ENCODE measurements at regions not wholly inside any gene's neighbourhood (a gene's known extent, or its start where the extent isn't known, plus 50 kb on each side); places are given as distances from the start of the nearest gene placed in this dataset.
A peak's percentile ranks its signal among the peaks of the same experiment; 100 is the strongest.
"Not testable (repeated sequence)": the region's sequence is repeated elsewhere in the genome, so short reads cannot be mapped to it uniquely, and the experiment has no call there.

DNA sequence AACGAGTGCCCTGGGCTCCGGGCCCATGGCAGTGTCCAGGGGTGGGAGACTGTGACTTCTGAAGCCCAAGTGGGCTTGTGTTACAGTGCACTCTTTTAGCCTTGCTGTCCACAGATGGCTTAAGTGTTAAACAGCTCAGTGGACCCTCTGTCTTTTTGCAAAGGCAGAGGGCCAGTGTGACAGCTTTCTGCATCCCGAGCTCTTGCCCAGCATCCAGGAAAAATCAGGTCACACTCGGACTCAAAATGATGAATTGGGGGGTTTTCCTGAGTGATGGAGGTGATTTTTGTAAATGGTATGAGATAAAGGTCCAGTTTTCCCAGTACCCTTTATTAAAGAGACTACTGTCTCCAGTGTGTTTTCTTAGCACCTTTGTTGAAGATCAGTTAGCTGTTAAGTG, 321.3 kb upstream of the GRAMD2B start:
- no peak for DNase-seq

DNA sequence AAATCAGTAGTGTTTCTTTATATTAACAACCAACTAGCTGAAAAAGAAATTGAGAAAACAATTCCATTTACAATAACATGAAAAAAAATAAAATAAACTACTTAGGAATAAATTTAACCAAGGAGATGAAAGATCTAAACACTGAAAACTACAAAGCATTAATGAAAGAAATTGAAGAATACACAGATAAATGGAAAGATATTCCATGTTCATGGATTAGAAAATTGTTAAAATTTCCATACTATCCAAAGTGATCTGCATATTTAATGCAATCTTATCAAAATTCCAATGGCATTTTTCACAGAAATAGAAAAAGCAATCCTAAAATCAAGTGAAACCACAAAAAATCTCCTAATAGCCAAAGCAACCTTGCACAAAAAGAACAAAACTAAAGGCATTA, 320.2 kb upstream of the GRAMD2B start:
- no peak for DNase-seq

DNA sequence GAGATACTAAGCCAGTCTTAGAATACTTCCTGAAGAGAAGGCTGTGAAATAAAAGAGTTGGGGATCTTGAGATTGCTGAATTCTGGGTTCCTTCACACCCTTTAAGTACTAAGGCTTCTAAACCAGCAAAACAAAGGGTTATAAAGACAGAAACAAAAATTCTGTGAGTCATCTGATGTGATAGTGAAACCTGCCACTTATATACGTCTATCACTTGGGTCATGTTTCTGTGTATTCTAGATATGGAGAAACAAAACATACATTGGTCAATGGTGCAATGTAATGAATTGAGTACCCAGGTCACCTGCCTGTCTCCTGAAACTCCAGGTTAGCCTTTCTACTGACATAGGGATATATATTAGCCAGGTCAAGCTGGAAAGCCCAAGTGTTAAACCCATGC, 319.3 kb upstream of the GRAMD2B start:
- no peak for DNase-seq

DNA sequence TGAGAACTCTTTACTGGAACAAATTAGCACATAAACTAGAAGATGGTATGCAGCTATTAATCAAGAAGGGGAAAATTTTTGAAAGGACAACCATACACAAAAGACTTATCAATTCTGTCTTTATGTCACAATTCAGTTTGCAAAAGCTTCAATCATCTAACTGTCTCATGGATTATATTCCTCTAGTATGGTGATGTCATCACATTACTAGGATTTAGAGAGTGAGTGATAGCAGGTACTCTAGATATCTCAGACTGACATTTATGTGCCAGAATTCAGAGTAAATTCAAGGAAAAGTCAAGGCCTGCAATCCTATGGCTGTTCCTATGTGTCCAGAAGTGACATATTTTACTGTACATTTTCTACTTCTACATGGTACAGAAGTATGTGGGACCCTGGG, 318.9 kb upstream of the GRAMD2B start:
- no peak for DNase-seq

DNA sequence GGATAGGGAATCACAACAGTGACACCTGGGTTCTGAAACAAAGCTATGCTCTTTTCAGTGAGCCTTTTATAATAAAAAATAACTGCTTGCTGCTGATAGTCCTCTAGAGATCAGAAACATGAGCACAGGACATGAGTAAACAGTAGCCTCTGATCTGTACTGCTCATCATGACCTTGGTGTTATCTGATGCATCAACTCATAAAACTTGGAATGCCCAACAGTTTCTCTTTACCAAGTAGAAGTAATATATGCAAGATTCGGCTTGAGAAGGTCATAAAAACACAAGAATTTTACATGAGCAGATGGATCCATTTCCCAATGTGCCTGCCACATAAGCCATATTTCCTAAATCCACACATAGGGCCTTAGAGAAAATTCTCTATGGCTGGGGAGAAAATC, 318.3 kb upstream of the GRAMD2B start:
- no peak for DNase-seq

- DNase-seq, result no peak
These were observed 317.2 kb upstream of the GRAMD2B start for GRCh38 chr5:126106029-126106428.

- no peak for DNase-seq
These were observed 315.8 kb upstream of the GRAMD2B start for GRCh38 chr5:126107381-126107780.

DNA sequence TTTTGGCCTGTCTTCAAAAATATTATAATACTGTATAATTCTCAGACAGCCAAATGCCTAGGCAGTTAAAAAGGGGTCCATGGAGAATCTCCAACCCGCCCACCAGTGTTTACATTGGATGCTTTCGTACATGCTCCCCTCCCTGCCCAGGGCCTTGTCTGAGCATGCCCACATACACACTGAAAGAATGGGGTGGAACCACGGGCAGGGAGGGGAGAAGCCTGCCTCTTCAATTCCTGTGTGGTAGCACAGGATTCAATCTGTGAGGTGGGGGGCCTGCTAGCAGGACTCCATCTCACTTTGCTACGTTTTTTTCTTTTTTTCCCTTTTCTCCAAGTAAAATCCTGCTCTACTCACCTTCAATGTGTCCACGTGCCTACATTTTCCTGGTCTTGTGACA, 314.7 kb upstream of the GRAMD2B start:
- no peak for DNase-seq

DNA sequence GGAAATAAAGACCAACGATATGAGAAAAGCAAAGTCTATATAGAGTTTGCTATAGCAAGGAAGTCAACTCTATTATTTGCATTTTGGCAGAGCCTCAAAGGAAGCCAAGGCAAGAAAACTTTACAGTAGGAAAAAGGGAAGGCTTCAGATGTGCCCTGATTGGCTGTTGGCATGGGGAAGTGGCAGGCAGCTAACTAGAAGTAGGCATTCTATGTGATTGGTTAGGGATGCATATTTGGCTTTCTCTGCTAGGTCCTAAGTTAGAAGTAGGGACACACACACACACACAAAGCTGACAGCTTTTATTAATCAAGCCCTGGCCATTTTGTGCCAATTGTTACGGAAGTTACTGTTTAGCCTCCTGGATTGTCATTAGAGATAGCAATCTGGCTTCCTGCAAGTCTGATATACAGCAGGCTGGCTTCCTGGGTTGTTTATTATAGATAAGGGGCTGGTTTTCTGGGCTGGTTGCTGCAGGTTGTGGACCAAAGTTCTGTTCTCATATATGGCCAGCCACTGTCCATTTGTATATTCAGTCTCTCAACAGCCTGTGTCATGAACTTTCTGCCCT, 308.1 kb upstream of the GRAMD2B start:
- DNase-seq, result no peak

- no peak for DNase-seq
These were observed 306.2 kb upstream of the GRAMD2B start for GRCh38 chr5:126117044-126117443.

- no peak for DNase-seq
These were observed 303.2 kb upstream of the GRAMD2B start for GRCh38 chr5:126119887-126120442.

DNA sequence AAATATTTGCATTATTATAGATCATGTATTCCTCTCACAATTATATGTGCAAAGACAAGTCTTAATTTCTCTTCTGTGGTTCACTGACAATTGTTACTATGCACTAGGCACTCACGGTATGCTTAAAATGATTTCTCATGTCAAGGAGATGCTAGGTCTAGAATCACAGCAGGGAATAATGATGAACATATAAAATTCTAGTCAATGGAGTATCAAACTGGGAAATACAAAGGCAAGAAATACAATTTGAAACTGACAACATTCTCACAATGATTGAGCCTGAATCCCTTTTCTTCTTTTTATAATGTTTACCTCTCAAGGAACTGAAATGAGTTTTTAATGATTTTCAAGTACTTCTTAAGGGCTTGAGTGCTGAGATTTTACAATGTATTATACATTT, 302.3 kb upstream of the GRAMD2B start:
- no peak for DNase-seq

GRCh38 chr5:126122942-126123341, 300.3 kb upstream of the GRAMD2B start:
- no peak for DNase-seq

DNA sequence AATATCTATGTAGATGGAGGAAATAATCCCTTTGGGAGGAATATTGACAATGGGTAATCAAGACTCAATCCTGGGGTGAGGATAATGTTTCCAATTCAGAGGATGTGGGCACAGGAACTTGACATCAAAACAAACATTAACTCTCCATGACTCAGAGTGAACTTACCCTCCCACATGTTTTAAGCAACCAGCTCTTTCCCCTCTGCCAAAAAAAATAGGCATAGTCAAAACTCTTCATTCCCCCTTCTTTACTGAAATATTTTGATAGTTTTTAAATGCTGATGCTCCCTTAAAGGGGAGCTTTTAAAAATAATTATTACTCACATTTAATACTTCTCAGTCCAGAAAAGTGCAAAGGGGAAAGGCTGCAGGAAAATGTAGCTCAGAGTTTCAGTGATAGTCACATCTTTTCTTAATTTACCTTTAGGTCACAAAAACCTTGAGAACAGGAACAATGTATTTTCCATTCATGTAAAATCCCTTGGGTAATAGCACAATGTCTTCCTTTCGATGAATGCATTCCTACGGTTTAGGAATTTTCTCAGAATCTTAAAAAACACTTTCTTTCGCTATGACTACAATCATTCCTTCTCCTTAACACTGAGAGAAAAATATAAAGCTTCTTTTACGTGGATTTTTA, 298.4 kb upstream of the GRAMD2B start:
- DNase-seq, result no peak

GRCh38 chr5:126125407-126125806, 297.8 kb upstream of the GRAMD2B start:
- DNase-seq, result no peak

- no peak for DNase-seq
These were observed 296.6 kb upstream of the GRAMD2B start for GRCh38 chr5:126126574-126126973.

GRCh38 chr5:126127371-126127770, 295.8 kb upstream of the GRAMD2B start:
- not testable (repeated sequence) for DNase-seq

- DNase-seq, result no peak
These were observed 293.8 kb upstream of the GRAMD2B start for GRCh38 chr5:126129431-126129830.

- no peak for DNase-seq
These were observed 289.8 kb upstream of the GRAMD2B start for GRCh38 chr5:126133424-126133823.

GRCh38 chr5:126137891-126138280, 285.3 kb upstream of the GRAMD2B start:
- peak; percentile 27 for DNase-seq

DNA sequence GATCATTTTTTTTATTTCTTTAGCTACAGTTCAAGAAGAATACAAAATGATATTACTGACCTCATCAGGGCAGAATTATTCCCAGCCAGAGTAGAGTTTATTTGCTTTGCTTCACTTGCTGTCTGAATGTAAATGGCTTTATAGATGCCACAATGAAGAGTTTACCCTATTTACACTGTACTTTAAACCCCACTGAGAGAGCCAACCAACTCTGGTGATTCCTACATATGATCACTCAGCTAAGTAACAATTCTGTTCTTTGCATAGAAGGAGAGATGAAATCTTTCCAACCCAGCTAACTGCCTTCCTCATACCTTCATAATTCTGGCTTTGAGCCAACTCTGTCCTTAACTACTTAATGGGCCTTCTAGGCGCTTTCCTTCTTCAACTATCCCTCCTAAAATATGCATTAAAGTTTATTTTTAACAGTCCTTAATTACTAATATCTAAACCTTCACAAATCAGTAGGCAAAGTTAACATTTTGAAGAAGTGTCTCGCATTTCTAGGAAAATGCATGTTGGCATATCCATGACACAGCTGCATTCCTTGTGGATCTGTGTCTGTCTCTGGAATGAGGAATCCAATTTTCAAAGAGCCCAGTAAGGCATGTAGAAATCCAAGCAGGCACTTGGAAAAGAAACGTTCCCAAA, 284.8 kb upstream of the GRAMD2B start:
- peak; percentile 31 for DNase-seq

DNA sequence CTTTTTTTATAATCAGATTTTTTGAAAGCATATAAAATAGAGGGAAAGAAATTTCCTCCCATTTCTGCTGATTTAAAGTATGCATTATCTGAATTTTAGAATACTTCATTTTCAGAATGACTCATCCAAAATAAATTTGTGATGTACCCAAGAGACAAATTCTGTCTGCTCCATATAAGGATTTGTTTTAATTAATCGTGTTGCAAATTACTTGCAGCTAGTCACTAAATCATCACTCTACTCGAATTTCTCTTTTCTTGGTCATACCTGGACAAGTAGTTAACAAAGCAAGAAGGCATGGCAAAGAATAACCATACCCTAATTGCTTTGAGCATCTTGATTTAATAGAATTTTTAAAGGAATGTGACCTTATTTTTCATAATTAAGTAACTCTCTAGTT, 284.1 kb upstream of the GRAMD2B start:
- DNase-seq, result no peak

GRCh38 chr5:126139773-126140172, 283.4 kb upstream of the GRAMD2B start:
- no peak for DNase-seq

Data from renal pelvis (tissue), 1 donor.